ENCODE measurements at regions not wholly inside any gene's neighbourhood (a gene's known extent, or its start where the extent isn't known, plus 50 kb on each side); places are given as distances from the start of the nearest gene placed in this dataset.
"Not testable (repeated sequence)": the region's sequence is repeated elsewhere in the genome, so short reads cannot be mapped to it uniquely, and the experiment has no call there.

DNA sequence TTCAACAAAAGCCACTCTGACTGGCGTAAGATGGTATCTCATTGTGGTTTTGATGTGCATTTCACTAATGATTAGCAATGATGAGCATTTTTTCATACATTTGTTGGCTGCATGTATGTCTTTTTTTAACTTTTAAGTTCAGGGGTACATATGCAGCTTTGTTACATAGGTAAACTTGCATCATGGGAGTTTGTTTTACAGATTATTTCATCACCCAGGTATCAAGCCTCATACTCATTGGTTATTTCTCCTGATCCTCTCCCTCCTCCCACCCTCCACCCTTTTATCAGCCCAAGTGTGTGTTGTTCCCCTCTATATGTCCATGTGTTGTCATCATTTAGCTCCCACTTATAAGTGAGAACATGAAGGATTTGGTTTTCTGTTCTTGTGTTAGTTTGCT is 154.1 kb upstream of the POGK start:
- H3K4me1 ChIP-seq (ENCODE audit: control insufficient read depth in 1 of 2, insufficient read depth in 1 of 2, low read depth in 1 of 2, low read length in 1 of 2): no peaks in the 10 kb centered on the region
- H3K4me3 ChIP-seq (ENCODE audit: low read depth in 1 of 2, low read length in 1 of 2): no peak overlapping the region
- no peaks in the 10 kb centered on the region for H3K27me3 ChIP-seq
- no peak overlapping the region for H3K27ac ChIP-seq
- no peaks in the 10 kb centered on the region for H3K9me3 ChIP-seq
- TF ChIP-seq, protein P1, sequence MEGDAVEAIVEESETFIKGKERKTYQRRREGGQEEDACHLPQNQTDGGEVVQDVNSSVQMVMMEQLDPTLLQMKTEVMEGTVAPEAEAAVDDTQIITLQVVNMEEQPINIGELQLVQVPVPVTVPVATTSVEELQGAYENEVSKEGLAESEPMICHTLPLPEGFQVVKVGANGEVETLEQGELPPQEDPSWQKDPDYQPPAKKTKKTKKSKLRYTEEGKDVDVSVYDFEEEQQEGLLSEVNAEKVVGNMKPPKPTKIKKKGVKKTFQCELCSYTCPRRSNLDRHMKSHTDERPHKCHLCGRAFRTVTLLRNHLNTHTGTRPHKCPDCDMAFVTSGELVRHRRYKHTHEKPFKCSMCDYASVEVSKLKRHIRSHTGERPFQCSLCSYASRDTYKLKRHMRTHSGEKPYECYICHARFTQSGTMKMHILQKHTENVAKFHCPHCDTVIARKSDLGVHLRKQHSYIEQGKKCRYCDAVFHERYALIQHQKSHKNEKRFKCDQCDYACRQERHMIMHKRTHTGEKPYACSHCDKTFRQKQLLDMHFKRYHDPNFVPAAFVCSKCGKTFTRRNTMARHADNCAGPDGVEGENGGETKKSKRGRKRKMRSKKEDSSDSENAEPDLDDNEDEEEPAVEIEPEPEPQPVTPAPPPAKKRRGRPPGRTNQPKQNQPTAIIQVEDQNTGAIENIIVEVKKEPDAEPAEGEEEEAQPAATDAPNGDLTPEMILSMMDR (IDR thresholded peaks at IDR 0.05): no peak
- H3K36me3 ChIP-seq: no peaks in the 10 kb centered on the region

- H3K27ac ChIP-seq; H3K36me3 ChIP-seq; H3K9me3 ChIP-seq; H3K4me3 ChIP-seq (ENCODE audit: low read depth in 1 of 2, low read length in 1 of 2); H3K27me3 ChIP-seq; H3K4me1 ChIP-seq (ENCODE audit: control insufficient read depth in 1 of 2, insufficient read depth in 1 of 2, low read depth in 1 of 2, low read length in 1 of 2): not testable (repeated sequence)
These were observed 153.4 kb upstream of the POGK start for GRCh38 chr1:166685891-166686290.

DNA sequence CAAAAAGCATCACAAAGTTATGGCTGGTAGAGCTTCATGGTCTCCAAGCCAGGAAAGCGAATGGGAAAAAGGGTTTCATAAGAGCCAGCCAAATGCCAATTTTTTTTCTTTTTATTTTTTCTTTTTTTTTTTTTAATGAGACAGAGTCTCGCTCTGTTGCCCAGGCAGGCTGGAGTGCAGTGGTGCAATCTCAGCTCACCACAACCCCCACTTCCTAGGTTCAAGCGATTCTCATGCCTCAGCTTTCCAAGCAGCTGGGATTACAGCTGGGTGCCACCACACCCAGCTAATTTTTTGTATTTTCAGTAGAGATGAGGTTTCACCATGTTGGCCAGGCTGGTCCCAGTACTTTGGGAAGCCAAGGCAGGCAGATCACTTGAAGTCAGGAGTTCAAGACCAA is 148.7 kb upstream of the POGK start:
- not testable (repeated sequence) for H3K4me3 ChIP-seq (ENCODE audit: low read depth in 1 of 2, low read length in 1 of 2); H3K27me3 ChIP-seq

GRCh38 chr1:166691476-166691875 is 147.8 kb upstream of the POGK start:
- H3K4me1 ChIP-seq (ENCODE audit: control insufficient read depth in 1 of 2, insufficient read depth in 1 of 2, low read depth in 1 of 2, low read length in 1 of 2): no peaks in the 10 kb centered on the region

More for the DNA sequence above, 148.7 kb upstream of the POGK start:
- H3K27ac ChIP-seq; H3K36me3 ChIP-seq; H3K9me3 ChIP-seq; H3K4me1 ChIP-seq (ENCODE audit: control insufficient read depth in 1 of 2, insufficient read depth in 1 of 2, low read depth in 1 of 2, low read length in 1 of 2): not testable (repeated sequence)

GRCh38 chr1:166692346-166692745 is 146.9 kb upstream of the POGK start:
- Histone ChIP-seq H3K4me3 (ENCODE audit: low read depth in 1 of 2, low read length in 1 of 2) (no peak overlapping the region), H3K27ac (no peak overlapping the region), H3K36me3 (no peaks in the 10 kb centered on the region), H3K27me3 (no peaks in the 10 kb centered on the region), H3K9me3 (no peaks in the 10 kb centered on the region), H3K4me1 (ENCODE audit: control insufficient read depth in 1 of 2, insufficient read depth in 1 of 2, low read depth in 1 of 2, low read length in 1 of 2) (no peaks in the 10 kb centered on the region)
- TF ChIP-seq, protein P1 (IDR thresholded peaks at IDR 0.05): no peak

More at GRCh38 chr1:166691476-166691875, 147.8 kb upstream of the POGK start:
- no peaks in the 10 kb centered on the region for H3K9me3 ChIP-seq
- TF ChIP-seq, protein P1 (IDR thresholded peaks at IDR 0.05): no peak
- H3K27ac ChIP-seq: no peak overlapping the region
- H3K27me3 ChIP-seq: no peaks in the 10 kb centered on the region
- H3K36me3 ChIP-seq: no peaks in the 10 kb centered on the region
- no peak overlapping the region for H3K4me3 ChIP-seq (ENCODE audit: low read depth in 1 of 2, low read length in 1 of 2)

DNA sequence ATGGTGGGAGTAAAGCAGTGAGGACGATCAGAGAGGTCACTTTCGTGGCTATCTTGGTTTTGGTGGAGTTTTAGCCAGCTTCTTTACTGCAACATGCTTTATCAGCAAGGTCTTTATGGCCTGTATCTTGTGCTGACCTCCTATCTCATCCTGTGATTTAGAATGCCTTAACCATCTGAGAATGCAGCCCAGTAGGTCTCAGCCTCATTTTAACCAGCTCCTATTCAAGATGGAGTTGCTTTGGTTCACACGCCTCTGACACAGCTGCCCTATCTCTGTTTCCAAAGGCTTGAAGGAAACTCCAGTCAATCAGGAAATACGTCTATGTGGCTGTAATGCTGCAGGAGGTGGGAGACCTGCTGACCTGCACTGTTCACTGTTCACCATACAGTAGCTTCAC is 146.1 kb upstream of the POGK start:
- Histone ChIP-seq H3K27me3 (no peaks in the 10 kb centered on the region), H3K27ac (no peak overlapping the region), H3K36me3 (no peaks in the 10 kb centered on the region), H3K4me3 (ENCODE audit: low read depth in 1 of 2, low read length in 1 of 2) (no peak overlapping the region), H3K9me3 (no peaks in the 10 kb centered on the region), H3K4me1 (ENCODE audit: control insufficient read depth in 1 of 2, insufficient read depth in 1 of 2, low read depth in 1 of 2, low read length in 1 of 2) (no peaks in the 10 kb centered on the region)
- TF ChIP-seq, protein P1 (IDR thresholded peaks at IDR 0.05): no peak

Measured in neutrophil (primary cell).